Panc1 (cell line): ENCODE measurements at regions not wholly inside any gene's neighbourhood (a gene's known extent, or its start where the extent isn't known, plus 50 kb on each side); places are given as distances from the start of the nearest gene placed in this dataset.

Source experiments
- ATAC-seq: fragments of 200-7000 bp; cut with Tn5 transposase; 2 replicates; pipeline ENCODE4 v1.9.1; 2020; ENCODE audit warnings: mild to moderate bottlenecking, moderate library complexity
- BruUV-seq: library from RNA; stranded (reverse); fragments of 400-500 nt; replicated peaks from 2 replicates; lab custom pipeline; 2021; lab: Mats Ljungman, UMichigan
- CTCF ChIA-PET: fragments of 300-600 bp; sonication (Branson Sonifier 250); formaldehyde crosslinking; loops from one replicate; lab custom pipeline; 2022; ENCODE audit warnings: antibody characterized with exemption; lab: Charles Lee
- POLR2A ChIA-PET: fragments of 300-600 bp; sonication (Branson Sonifier 250); formaldehyde crosslinking; loops from one replicate; lab custom pipeline; 2022; ENCODE audit warnings: antibody characterized with exemption; lab: Charles Lee
- DNase-seq: peaks from one replicate; pipeline ENCODE4 v3.0.0-alpha.2; 2010; ENCODE audit warnings: low read depth, low spot score
- H3K27ac ChIP-seq: 2 replicates; pipeline ENCODE4 v1.5.1; 2011; ENCODE audit warnings: mild to moderate bottlenecking, low read length, inconsistent platforms
- H3K27me3 ChIP-seq: fragments of 200-500 bp; sonication (Bioruptor generic); 2 replicates; pipeline ENCODE4 v1.6.0; 2014; ENCODE audit warnings: low read length, inconsistent platforms; ENCODE audit not compliant: control insufficient read depth, insufficient read depth
- H3K36me3 ChIP-seq: fragments of 200-500 bp; sonication (Bioruptor generic); 2 replicates; pipeline ENCODE4 v1.5.1; 2014; ENCODE audit warnings: inconsistent platforms, mild to moderate bottlenecking, low read length, moderate library complexity; ENCODE audit not compliant: control insufficient read depth, insufficient read depth
- H3K4me1 ChIP-seq: 2 replicates; pipeline ENCODE4 v1.5.1; 2011; ENCODE audit warnings: inconsistent platforms, mild to moderate bottlenecking, low read length, moderate library complexity; ENCODE audit not compliant: control insufficient read depth, insufficient read depth
- H3K4me3 ChIP-seq, 2 experiments: 2 replicates each; pipeline ENCODE4 v1.5.1; 2011 to 2012; ENCODE audit warnings: low read depth in 2 of 2, low read length in 2 of 2, mild to moderate bottlenecking in 2 of 2, inconsistent platforms in 1 of 2, moderate library complexity in 1 of 2
- H3K9me3 ChIP-seq: fragments of 200-500 bp; sonication (Bioruptor generic); 2 replicates; pipeline ENCODE4 v1.5.1; 2014; ENCODE audit warnings: low read depth, mild to moderate bottlenecking, inconsistent platforms, low read length, moderate library complexity; ENCODE audit not compliant: control insufficient read depth, insufficient read depth
- POLR2AphosphoS5 ChIP-seq: IDR thresholded peaks from 2 replicates; pipeline ENCODE4 v1.6.1; 2012; ENCODE audit warnings: mild to moderate bottlenecking, low read depth, low read length, moderate library complexity
- SIN3A ChIP-seq: IDR thresholded peaks from 2 replicates; pipeline ENCODE4 v1.6.1; 2012; ENCODE audit warnings: low read depth, mild to moderate bottlenecking, low read length, moderate library complexity, borderline replicate concordance; ENCODE audit not compliant: insufficient read depth
- TCF7L2 ChIP-seq: IDR thresholded peaks from 2 replicates; pipeline ENCODE4 v1.6.1; 2011; ENCODE audit warnings: mild to moderate bottlenecking, low read depth, low read length, inconsistent platforms
- in situ Hi-C: cut with HindIII; loops from 2 replicates; pipeline ENCODE4 v1.10.0; 2016; ENCODE audit warnings: low sequenced_read_pairs, low pct_unique_long_range_greater_than_20kb
- intact Hi-C: fragments of 100-400 bp; cut with micrococcal nuclease; formaldehyde crosslinking; loops from one replicate; pipeline ENCODE4 v1.10.0; 2022; ENCODE audit not compliant: unreplicated experiment
- TF ChIP-seq, protein P1 (sequence below): fragments of 450-650 bp; IDR thresholded peaks from 2 replicates; pipeline ENCODE4 v1.5.1; 2017; ENCODE audit warnings: mild to moderate bottlenecking
- TF ChIP-seq, protein P2 (sequence below), 2 experiments: IDR thresholded peaks; 2 replicates each; pipeline ENCODE4 v1.6.1; 2011 to 2012; ENCODE audit warnings: low read depth in 2 of 2, control low read depth in 1 of 2, low read length in 1 of 2, mild to moderate bottlenecking in 1 of 2, moderate library complexity in 1 of 2; ENCODE audit not compliant: insufficient read depth in 1 of 2

DNA sequence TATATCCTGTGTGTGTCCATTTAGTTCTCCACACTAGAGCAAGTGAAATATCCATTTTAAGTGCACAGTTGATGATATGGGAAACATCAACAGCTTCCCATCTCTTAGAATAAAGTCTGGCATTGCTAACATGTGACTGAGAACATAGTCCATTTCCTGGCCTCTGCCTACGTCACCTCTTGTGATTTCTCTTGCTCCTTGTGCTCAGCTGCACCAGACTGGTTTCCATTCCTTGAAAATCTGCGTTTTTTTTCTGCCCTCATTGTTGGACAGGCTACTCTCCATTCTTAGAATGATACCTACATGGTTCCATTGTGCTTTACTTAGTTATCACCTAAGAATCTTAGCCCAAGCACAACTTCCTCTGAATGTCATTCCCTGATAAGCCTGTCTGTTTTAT is 851.2 kb upstream of the ID2 start:
- H3K9me3 ChIP-seq = no peaks in the 10 kb centered on the region
- no peak for DNase-seq
- ChIA-PET CTCF (no interaction called here), POLR2A (no interaction called here)
- no peaks in the 10 kb centered on the region for H3K27me3 ChIP-seq
- no peak overlapping the region for H3K4me3 ChIP-seq
- TF ChIP-seq, protein P1, sequence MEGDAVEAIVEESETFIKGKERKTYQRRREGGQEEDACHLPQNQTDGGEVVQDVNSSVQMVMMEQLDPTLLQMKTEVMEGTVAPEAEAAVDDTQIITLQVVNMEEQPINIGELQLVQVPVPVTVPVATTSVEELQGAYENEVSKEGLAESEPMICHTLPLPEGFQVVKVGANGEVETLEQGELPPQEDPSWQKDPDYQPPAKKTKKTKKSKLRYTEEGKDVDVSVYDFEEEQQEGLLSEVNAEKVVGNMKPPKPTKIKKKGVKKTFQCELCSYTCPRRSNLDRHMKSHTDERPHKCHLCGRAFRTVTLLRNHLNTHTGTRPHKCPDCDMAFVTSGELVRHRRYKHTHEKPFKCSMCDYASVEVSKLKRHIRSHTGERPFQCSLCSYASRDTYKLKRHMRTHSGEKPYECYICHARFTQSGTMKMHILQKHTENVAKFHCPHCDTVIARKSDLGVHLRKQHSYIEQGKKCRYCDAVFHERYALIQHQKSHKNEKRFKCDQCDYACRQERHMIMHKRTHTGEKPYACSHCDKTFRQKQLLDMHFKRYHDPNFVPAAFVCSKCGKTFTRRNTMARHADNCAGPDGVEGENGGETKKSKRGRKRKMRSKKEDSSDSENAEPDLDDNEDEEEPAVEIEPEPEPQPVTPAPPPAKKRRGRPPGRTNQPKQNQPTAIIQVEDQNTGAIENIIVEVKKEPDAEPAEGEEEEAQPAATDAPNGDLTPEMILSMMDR = no peak
- TF ChIP-seq POLR2AphosphoS5 (no peak), SIN3A (no peak), TCF7L2 (no peak)
- TF ChIP-seq, protein P2, sequence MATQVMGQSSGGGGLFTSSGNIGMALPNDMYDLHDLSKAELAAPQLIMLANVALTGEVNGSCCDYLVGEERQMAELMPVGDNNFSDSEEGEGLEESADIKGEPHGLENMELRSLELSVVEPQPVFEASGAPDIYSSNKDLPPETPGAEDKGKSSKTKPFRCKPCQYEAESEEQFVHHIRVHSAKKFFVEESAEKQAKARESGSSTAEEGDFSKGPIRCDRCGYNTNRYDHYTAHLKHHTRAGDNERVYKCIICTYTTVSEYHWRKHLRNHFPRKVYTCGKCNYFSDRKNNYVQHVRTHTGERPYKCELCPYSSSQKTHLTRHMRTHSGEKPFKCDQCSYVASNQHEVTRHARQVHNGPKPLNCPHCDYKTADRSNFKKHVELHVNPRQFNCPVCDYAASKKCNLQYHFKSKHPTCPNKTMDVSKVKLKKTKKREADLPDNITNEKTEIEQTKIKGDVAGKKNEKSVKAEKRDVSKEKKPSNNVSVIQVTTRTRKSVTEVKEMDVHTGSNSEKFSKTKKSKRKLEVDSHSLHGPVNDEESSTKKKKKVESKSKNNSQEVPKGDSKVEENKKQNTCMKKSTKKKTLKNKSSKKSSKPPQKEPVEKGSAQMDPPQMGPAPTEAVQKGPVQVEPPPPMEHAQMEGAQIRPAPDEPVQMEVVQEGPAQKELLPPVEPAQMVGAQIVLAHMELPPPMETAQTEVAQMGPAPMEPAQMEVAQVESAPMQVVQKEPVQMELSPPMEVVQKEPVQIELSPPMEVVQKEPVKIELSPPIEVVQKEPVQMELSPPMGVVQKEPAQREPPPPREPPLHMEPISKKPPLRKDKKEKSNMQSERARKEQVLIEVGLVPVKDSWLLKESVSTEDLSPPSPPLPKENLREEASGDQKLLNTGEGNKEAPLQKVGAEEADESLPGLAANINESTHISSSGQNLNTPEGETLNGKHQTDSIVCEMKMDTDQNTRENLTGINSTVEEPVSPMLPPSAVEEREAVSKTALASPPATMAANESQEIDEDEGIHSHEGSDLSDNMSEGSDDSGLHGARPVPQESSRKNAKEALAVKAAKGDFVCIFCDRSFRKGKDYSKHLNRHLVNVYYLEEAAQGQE (IDR thresholded peaks at IDR 0.05; ENCODE audit: insufficient read depth in 1 of 2, low read depth in 2 of 2, low read length in 1 of 2) = no peak
- no peaks in the 10 kb centered on the region for H3K4me1 ChIP-seq
- ATAC-seq = no peak
- no TSS peak for BruUV-seq
- in situ Hi-C loops = no loop called here
- H3K27ac ChIP-seq = no peak overlapping the region
- intact Hi-C loops = no loop called here
- H3K36me3 ChIP-seq = no peaks in the 10 kb centered on the region

DNA sequence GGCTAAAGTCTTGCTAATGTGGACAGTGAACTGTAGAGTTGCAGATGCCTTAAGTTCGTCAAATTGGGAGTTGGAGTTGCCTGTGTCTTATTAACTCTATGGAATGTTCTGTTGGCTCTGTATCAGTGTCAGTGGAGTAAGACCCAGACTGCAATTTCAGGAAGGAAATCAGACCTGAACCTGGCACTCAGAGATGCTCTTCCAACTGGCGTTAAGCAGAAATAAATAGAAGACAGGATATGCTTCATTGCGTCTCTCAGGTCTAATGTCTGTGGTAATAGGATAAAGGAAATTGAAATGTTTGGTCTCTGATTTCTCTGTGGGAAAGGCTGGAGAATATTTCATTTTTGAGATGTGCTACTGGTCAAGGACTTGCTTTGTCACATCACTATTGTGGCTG is 846.7 kb upstream of the ID2 start:
- no peaks in the 10 kb centered on the region for H3K4me1 ChIP-seq
- ChIA-PET POLR2A (no interaction called here), CTCF (no interaction called here)
- H3K36me3 ChIP-seq = no peaks in the 10 kb centered on the region
- ATAC-seq (no peak), DNase-seq (no peak)
- intact Hi-C loops (no loop called here), in situ Hi-C loops (no loop called here)
- no peaks in the 10 kb centered on the region for H3K27me3 ChIP-seq
- H3K9me3 ChIP-seq = no peaks in the 10 kb centered on the region
- TF ChIP-seq, protein P1 = no peak
- TF ChIP-seq POLR2AphosphoS5 (no peak), TCF7L2 (no peak), SIN3A (no peak)
- TF ChIP-seq, protein P2 (IDR thresholded peaks at IDR 0.05; ENCODE audit: insufficient read depth in 1 of 2, low read depth in 2 of 2, low read length in 1 of 2) = no peak
- no peak overlapping the region for H3K27ac ChIP-seq
- H3K4me3 ChIP-seq = no peak overlapping the region
- no TSS peak for BruUV-seq
